ENCODE measurements at regions not wholly inside any gene's neighbourhood (a gene's known extent, or its start where the extent isn't known, plus 50 kb on each side); places are given as distances from the start of the nearest gene placed in this dataset.

DNA sequence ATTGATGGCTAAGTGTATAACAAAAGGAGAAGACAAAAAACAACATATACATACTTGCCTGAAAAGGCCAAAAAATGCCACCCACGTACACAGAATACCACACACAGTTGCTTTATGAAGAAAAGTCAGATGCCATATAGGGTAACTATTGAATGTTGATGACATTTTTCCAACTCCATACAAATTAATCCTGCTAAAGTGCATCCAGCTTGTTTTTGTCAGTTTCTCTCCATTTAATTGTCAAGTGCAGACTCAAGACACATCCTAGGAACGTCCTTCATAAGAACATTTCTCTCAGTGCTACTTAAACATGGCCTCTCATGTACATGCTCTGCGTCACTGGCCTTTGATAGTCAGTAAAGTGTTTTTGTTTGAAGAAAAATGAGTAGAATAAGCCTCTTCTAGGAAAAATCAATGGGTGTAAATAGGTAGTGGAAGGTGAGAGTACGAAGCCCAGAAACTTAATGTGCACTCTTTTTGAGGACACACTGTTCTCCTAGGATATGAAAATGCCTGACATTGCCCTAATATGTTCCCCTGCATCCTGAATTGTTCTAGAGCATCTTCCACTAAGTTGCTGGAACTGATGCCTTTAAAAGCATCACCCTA lies 267.4 kb upstream of the ATP11B start:
- no peak for TF ChIP-seq GABPA (IDR thresholded peaks at IDR 0.05; ENCODE audit: low read depth)
- TF ChIP-seq REST (IDR thresholded peaks at IDR 0.05; ENCODE audit: insufficient replicate concordance, low read depth), result no peak
- TF ChIP-seq, protein P1, sequence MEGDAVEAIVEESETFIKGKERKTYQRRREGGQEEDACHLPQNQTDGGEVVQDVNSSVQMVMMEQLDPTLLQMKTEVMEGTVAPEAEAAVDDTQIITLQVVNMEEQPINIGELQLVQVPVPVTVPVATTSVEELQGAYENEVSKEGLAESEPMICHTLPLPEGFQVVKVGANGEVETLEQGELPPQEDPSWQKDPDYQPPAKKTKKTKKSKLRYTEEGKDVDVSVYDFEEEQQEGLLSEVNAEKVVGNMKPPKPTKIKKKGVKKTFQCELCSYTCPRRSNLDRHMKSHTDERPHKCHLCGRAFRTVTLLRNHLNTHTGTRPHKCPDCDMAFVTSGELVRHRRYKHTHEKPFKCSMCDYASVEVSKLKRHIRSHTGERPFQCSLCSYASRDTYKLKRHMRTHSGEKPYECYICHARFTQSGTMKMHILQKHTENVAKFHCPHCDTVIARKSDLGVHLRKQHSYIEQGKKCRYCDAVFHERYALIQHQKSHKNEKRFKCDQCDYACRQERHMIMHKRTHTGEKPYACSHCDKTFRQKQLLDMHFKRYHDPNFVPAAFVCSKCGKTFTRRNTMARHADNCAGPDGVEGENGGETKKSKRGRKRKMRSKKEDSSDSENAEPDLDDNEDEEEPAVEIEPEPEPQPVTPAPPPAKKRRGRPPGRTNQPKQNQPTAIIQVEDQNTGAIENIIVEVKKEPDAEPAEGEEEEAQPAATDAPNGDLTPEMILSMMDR (IDR thresholded peaks at IDR 0.05; ENCODE audit: insufficient read depth, low read length), result no peak
- no peak for TF ChIP-seq POLR2AphosphoS5 (IDR thresholded peaks at IDR 0.05; ENCODE audit: low read depth)
- no peak for TF ChIP-seq SPI1 (IDR thresholded peaks at IDR 0.05; ENCODE audit: borderline replicate concordance, low read depth)

DNA sequence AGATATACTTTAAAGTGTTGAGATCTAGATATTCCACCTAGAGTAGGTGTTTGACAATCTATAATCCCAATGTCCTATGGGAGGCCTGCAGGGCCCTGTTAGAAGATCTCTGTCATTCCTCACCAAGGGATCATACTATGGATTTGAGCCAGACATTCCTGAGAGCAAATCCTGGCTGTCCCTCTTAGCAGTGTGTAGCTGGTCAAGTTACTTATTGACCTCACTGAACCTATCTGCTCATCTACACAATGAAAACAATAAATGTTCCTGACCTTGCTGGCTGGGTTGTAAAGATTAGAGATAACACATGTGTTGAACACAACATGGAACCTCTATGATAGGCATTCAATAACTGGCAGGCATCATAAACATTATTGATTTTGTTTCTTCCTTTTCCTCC lies 265.6 kb upstream of the ATP11B start:
- Histone ChIP-seq H3K27ac (replicated peaks) (no peak overlapping the region), H3K4me3 (replicated peaks; ENCODE audit: insufficient read depth, low read length) (no peak overlapping the region), H3K27me3 (ENCODE audit: insufficient read depth, poor library complexity, severe bottlenecking) (peaks cover 3% of the 10 kb centered on the region)
- no peak for TF ChIP-seq GABPA (IDR thresholded peaks at IDR 0.05; ENCODE audit: low read depth)
- TF ChIP-seq SPI1 (IDR thresholded peaks at IDR 0.05; ENCODE audit: borderline replicate concordance, low read depth), result no peak
- TF ChIP-seq, protein P1 (IDR thresholded peaks at IDR 0.05; ENCODE audit: insufficient read depth, low read length), result no peak
- no peak for TF ChIP-seq REST (IDR thresholded peaks at IDR 0.05; ENCODE audit: insufficient replicate concordance, low read depth)
- no peak for TF ChIP-seq POLR2AphosphoS5 (IDR thresholded peaks at IDR 0.05; ENCODE audit: low read depth)
- DNase-seq (ENCODE audit: low read depth in 1 of 2, low spot score in 1 of 2), result no peak

More for the DNA sequence above, 267.4 kb upstream of the ATP11B start:
- no peak overlapping the region for H3K27ac ChIP-seq (replicated peaks)
- H3K27me3 ChIP-seq (ENCODE audit: insufficient read depth, poor library complexity, severe bottlenecking), result peaks cover 3% of the 10 kb centered on the region
- H3K4me3 ChIP-seq (replicated peaks; ENCODE audit: insufficient read depth, low read length), result no peak overlapping the region
- DNase-seq (ENCODE audit: low read depth in 1 of 2, low spot score in 1 of 2), result no peak

- Histone ChIP-seq H3K4me3 (replicated peaks; ENCODE audit: insufficient read depth, low read length) (no peak overlapping the region), H3K27me3 (ENCODE audit: insufficient read depth, poor library complexity, severe bottlenecking) (peaks cover 3% of the 10 kb centered on the region), H3K27ac (replicated peaks) (no peak overlapping the region)
- DNase-seq (ENCODE audit: low read depth in 1 of 2, low spot score in 1 of 2), result no peak
- TF ChIP-seq GABPA (IDR thresholded peaks at IDR 0.05; ENCODE audit: low read depth), result no peak
- no peak for TF ChIP-seq REST (IDR thresholded peaks at IDR 0.05; ENCODE audit: insufficient replicate concordance, low read depth)
- TF ChIP-seq, protein P1 (IDR thresholded peaks at IDR 0.05; ENCODE audit: insufficient read depth, low read length), result no peak
- TF ChIP-seq SPI1 (IDR thresholded peaks at IDR 0.05; ENCODE audit: borderline replicate concordance, low read depth), result no peak
- no peak for TF ChIP-seq POLR2AphosphoS5 (IDR thresholded peaks at IDR 0.05; ENCODE audit: low read depth)
These were observed 263.0 kb upstream of the ATP11B start for GRCh38 chr3:182530316-182530715.

Data from HL-60 (cell line).